ENCODE measurements at regions not wholly inside any gene's neighbourhood (a gene's known extent, or its start where the extent isn't known, plus 50 kb on each side); places are given as distances from the start of the nearest gene placed in this dataset.

DNA sequence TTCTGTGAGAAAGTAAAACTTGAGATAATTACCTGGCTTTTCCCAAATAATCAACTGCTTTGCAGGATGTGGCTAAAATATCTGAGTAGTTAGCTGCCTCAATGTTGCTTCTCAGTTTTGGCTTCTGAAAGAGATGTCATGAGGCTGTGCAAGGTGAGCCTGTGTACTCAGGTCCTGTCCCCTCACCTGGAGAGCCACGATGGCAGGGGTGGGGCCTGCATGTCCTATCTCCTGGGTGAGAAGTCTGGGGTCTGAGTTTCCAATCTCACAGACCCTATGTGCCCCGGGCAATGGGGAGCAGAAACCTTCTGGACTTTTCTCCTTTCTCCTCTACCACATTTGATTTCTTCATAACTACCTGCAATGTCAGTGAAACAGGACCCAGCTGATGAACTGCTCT, 338.6 kb upstream of the B3GAT1 start:
- DNase-seq = no peak
- no peaks in the 10 kb centered on the region for H3K36me3 ChIP-seq
- H3K27me3 ChIP-seq (ENCODE audit: low read depth) = peaks cover 73% of the 10 kb centered on the region
- no peaks in the 10 kb centered on the region for H3K4me1 ChIP-seq
- H3K27ac ChIP-seq (replicated peaks) = no peak overlapping the region
- TF ChIP-seq, protein P1, sequence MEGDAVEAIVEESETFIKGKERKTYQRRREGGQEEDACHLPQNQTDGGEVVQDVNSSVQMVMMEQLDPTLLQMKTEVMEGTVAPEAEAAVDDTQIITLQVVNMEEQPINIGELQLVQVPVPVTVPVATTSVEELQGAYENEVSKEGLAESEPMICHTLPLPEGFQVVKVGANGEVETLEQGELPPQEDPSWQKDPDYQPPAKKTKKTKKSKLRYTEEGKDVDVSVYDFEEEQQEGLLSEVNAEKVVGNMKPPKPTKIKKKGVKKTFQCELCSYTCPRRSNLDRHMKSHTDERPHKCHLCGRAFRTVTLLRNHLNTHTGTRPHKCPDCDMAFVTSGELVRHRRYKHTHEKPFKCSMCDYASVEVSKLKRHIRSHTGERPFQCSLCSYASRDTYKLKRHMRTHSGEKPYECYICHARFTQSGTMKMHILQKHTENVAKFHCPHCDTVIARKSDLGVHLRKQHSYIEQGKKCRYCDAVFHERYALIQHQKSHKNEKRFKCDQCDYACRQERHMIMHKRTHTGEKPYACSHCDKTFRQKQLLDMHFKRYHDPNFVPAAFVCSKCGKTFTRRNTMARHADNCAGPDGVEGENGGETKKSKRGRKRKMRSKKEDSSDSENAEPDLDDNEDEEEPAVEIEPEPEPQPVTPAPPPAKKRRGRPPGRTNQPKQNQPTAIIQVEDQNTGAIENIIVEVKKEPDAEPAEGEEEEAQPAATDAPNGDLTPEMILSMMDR (IDR thresholded peaks at IDR 0.05; ENCODE audit: borderline replicate concordance) = no peak
- intact Hi-C loops (cut with micrococcal nuclease) = no loop called here
- H3K9me3 ChIP-seq (replicated peaks) = peaks cover 39% of the 10 kb centered on the region
- H3K4me3 ChIP-seq = no peak overlapping the region

DNA sequence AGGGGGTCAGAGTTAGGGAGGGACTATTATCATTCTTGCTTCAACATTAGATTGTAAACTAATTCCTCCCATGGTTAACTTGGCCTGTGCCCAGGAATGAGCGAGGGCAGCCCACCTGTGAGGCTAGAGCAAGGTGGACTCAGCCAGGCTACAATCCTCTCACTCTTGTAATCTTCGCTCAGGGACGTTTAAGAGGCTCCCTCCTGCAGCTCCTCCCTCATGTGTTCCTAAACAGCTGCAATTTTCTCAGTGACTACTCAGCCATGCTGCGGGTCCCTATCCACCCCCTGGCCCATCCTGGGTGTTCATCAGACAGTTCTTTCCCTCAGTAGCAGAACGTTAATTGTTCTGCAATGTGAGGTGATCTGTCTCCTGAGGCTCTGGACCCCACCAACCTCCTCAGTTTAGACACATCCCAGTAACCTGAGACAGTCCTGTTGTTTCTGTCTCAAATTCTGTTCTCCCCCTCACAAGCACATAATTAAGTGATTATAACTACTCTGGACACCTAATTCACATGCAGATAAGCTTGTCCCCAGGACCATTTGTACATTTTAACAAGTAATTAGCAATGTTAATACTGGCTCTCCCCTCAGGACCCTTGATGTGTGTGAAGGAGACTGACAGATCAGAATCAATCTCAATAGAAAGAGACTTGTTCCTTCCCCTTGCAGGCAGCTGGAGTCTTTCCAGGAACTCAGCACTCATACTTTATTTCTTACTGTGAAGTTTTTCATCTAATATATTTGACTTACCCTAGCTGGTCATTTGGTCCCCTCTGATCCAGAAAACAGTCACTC, 337.2 kb upstream of the B3GAT1 start:
- peaks cover 40% of the 10 kb centered on the region for H3K9me3 ChIP-seq (replicated peaks)
- no peak overlapping the region for H3K4me3 ChIP-seq
- TF ChIP-seq, protein P1 (IDR thresholded peaks at IDR 0.05; ENCODE audit: borderline replicate concordance) = no peak
- peaks cover 62% of the 10 kb centered on the region for H3K27me3 ChIP-seq (ENCODE audit: low read depth)
- intact Hi-C loops (cut with micrococcal nuclease) = no loop called here
- no peak overlapping the region for H3K27ac ChIP-seq (replicated peaks)
- H3K36me3 ChIP-seq = no peaks in the 10 kb centered on the region
- no peak for DNase-seq
- H3K4me1 ChIP-seq = no peaks in the 10 kb centered on the region

DNA sequence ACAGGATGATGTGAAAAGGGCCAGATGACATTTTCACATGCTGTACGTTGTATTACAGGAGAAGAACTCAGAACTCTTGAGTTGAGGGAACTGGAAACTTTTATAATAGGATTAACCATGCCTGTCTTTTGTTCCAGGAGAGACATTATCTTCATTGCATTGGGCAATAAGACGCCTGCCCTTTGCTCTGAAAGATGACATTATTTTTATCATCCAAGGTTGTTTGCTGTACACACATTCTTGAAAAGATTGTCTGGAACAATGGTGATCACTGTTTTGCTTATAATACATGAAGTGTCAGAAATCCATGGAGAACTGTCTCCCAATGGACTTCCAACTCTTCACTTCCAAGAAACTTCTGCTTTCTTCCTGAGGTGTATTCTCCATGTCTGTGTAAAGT, 334.6 kb upstream of the B3GAT1 start:
- Histone ChIP-seq H3K27me3 (ENCODE audit: low read depth) (peaks cover 46% of the 10 kb centered on the region), H3K4me1 (peaks cover 12% of the 10 kb centered on the region), H3K36me3 (no peaks in the 10 kb centered on the region), H3K9me3 (replicated peaks) (peaks cover 40% of the 10 kb centered on the region), H3K4me3 (no peak overlapping the region), H3K27ac (replicated peaks) (no peak overlapping the region)
- TF ChIP-seq, protein P1 (IDR thresholded peaks at IDR 0.05; ENCODE audit: borderline replicate concordance) = no peak
- DNase-seq = no peak
- intact Hi-C loops (cut with micrococcal nuclease) = no loop called here

DNA sequence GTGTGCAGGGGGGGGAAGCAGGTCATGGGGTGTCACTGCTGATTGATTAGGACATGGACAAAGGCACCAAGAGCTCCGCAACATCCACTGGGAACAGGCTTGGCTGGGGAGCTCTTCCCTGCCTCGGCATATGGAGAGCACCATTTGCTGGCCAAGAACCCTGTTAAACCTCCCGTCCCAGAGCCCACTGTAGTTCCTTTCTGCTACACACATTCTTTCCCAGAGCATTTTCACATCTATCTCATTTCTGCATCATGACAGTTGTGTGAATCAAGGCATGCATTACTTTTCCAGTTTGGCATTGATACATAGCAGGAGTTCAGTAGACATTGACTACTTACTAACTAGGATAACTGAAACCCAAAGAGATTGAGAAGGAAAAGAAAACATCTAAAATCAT, 333.4 kb upstream of the B3GAT1 start:
- peaks cover 40% of the 10 kb centered on the region for H3K9me3 ChIP-seq (replicated peaks)
- DNase-seq = no peak
- no peak overlapping the region for H3K27ac ChIP-seq (replicated peaks)
- TF ChIP-seq, protein P1 (IDR thresholded peaks at IDR 0.05; ENCODE audit: borderline replicate concordance) = no peak
- H3K4me1 ChIP-seq = peaks cover 15% of the 10 kb centered on the region
- no peaks in the 10 kb centered on the region for H3K36me3 ChIP-seq
- intact Hi-C loops (cut with micrococcal nuclease) = no loop called here
- H3K4me3 ChIP-seq = no peak overlapping the region
- H3K27me3 ChIP-seq (ENCODE audit: low read depth) = peaks cover 34% of the 10 kb centered on the region

DNA sequence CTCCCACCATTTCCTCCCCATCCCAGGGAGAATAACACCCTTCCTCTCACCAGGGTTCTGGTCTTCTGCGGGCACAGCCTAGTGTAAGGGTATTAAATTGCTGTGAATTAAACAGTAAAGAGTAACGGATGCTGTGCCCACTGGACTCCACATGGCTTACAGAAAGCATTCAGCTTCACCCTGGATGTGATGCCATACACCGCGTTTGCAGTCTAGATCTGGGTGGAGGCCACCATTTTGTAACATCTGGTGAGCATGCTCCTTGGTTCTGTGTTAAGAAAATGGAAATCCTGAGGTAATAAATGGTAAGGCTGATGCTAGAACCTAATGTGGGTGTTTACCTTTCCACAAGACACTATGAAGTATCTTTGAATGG, 331.8 kb upstream of the B3GAT1 start:
- intact Hi-C loops (cut with micrococcal nuclease) = no loop called here
- DNase-seq = no peak
- no peak overlapping the region for H3K27ac ChIP-seq (replicated peaks)
- peaks cover 32% of the 10 kb centered on the region for H3K9me3 ChIP-seq (replicated peaks)
- peaks cover 15% of the 10 kb centered on the region for H3K4me1 ChIP-seq
- H3K36me3 ChIP-seq = no peaks in the 10 kb centered on the region
- TF ChIP-seq, protein P1 (IDR thresholded peaks at IDR 0.05; ENCODE audit: borderline replicate concordance) = no peak
- H3K27me3 ChIP-seq (ENCODE audit: low read depth) = peaks cover 25% of the 10 kb centered on the region
- H3K4me3 ChIP-seq = no peak overlapping the region

All from left ventricle myocardium inferior (tissue), 1 donor.